ENCODE measurements at regions not wholly inside any gene's neighbourhood (a gene's known extent, or its start where the extent isn't known, plus 50 kb on each side); places are given as distances from the start of the nearest gene placed in this dataset.

DNA sequence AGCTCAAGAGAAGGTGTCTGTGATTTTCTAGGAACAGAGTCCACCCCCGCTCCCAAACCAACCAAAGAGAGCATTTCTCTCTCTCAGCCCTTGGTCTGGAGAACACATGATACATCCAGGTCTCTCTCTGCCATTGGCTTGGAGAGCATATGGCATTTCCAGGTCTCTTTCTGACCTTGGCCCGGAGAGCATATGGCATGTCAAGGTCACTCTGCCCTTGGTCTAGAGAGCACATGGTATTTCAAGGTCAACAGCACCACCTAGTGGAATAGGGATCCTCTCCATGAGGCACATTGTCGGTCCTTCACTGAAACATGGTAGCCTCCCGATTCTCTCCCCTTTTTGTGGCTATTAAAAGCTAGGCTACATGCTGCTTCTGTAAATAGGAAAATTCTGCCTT, 437.7 kb upstream of the OLFM3 start:
- Histone ChIP-seq H3K9me3 (ENCODE audit: low read length) (no peaks in the 10 kb centered on the region), H3K27ac (ENCODE audit: low read depth, low read length, poor library complexity, severe bottlenecking) (no peak overlapping the region), H3K4me3 (ENCODE audit: low read depth, low read length, poor library complexity, severe bottlenecking) (no peak overlapping the region), H4K20me1 (ENCODE audit: insufficient read depth, low read length) (no peaks in the 10 kb centered on the region), H3K36me3 (ENCODE audit: insufficient read depth, low read length) (no peaks in the 10 kb centered on the region), H3K9me2 (ENCODE audit: insufficient read depth, low read length) (no peaks in the 10 kb centered on the region), H3K79me2 (ENCODE audit: insufficient read depth, low read depth, low read length) (no peaks in the 10 kb centered on the region), H2AFZ (ENCODE audit: low read length) (peak overlapping the region; percentile 60; the same call in 1 of the 2 replicates), H3K4me2 (ENCODE audit: low read length) (no peak overlapping the region), H3K4me1 (ENCODE audit: insufficient read depth, low read length, poor library complexity, severe bottlenecking) (no peaks in the 10 kb centered on the region)
- BruUV-seq (replicated peaks) = no TSS peak
- peak; percentile 58 for DNase-seq (ENCODE audit: low spot score)
- ChIA-PET POLR2A (no interaction called here), CTCF (ENCODE audit: unreplicated experiment) (no interaction called here)
- intact Hi-C loops (cut with micrococcal nuclease; ENCODE audit: unreplicated experiment) = loop anchor here (5.0 kb wide), 2 partner anchors 667 to 912 kb away; no protein-coding TSS in a partner anchor
- TF ChIP-seq EZH2phosphoT487 (IDR thresholded peaks at IDR 0.05; ENCODE audit: borderline replicate concordance, low read depth, low read length) = no peak
- TF ChIP-seq, protein P1, sequence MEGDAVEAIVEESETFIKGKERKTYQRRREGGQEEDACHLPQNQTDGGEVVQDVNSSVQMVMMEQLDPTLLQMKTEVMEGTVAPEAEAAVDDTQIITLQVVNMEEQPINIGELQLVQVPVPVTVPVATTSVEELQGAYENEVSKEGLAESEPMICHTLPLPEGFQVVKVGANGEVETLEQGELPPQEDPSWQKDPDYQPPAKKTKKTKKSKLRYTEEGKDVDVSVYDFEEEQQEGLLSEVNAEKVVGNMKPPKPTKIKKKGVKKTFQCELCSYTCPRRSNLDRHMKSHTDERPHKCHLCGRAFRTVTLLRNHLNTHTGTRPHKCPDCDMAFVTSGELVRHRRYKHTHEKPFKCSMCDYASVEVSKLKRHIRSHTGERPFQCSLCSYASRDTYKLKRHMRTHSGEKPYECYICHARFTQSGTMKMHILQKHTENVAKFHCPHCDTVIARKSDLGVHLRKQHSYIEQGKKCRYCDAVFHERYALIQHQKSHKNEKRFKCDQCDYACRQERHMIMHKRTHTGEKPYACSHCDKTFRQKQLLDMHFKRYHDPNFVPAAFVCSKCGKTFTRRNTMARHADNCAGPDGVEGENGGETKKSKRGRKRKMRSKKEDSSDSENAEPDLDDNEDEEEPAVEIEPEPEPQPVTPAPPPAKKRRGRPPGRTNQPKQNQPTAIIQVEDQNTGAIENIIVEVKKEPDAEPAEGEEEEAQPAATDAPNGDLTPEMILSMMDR (conservative IDR thresholded peaks at IDR 0.05; ENCODE audit: low read length) = peak; percentile 77

DNA sequence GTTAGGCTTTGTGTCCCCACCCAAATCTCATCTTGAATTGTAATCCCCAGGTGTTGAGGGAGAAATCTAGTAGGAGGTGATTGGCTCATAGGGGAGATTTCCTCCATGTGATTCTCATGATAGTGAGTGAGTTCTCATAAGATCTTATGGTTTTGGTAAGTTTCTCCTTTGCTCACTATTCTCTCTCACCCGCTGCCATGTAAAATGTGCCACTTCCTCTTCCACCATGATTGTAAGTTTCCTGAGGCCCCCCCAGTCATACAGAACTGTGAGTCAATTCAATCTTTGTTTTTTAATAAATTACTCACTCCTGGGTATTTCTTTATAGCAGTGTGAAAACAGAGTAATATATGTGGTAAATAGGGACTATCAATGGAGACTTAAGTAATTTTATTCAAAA, 434.5 kb upstream of the OLFM3 start:
- TF ChIP-seq, protein P1 (conservative IDR thresholded peaks at IDR 0.05; ENCODE audit: low read length) = no peak
- no peak for TF ChIP-seq EZH2phosphoT487 (IDR thresholded peaks at IDR 0.05; ENCODE audit: borderline replicate concordance, low read depth, low read length)
- Histone ChIP-seq H3K9me3 (ENCODE audit: low read length) (no peaks in the 10 kb centered on the region), H4K20me1 (ENCODE audit: insufficient read depth, low read length) (no peaks in the 10 kb centered on the region), H3K4me1 (ENCODE audit: insufficient read depth, low read length, poor library complexity, severe bottlenecking) (no peaks in the 10 kb centered on the region), H3K27ac (ENCODE audit: low read depth, low read length, poor library complexity, severe bottlenecking) (no peak overlapping the region), H2AFZ (ENCODE audit: low read length) (no peak overlapping the region), H3K36me3 (ENCODE audit: insufficient read depth, low read length) (no peaks in the 10 kb centered on the region), H3K4me2 (ENCODE audit: low read length) (no peak overlapping the region), H3K9me2 (ENCODE audit: insufficient read depth, low read length) (no peaks in the 10 kb centered on the region), H3K79me2 (ENCODE audit: insufficient read depth, low read depth, low read length) (no peaks in the 10 kb centered on the region), H3K4me3 (ENCODE audit: low read depth, low read length, poor library complexity, severe bottlenecking) (no peak overlapping the region)
- no peak for DNase-seq (ENCODE audit: low spot score)
- BruUV-seq (replicated peaks) = no TSS peak
- CTCF ChIA-PET (ENCODE audit: unreplicated experiment) = no interaction called here
- intact Hi-C loops (cut with micrococcal nuclease; ENCODE audit: unreplicated experiment) = loop anchor here (5.0 kb wide), 2 partner anchors 664 to 909 kb away; no protein-coding TSS in a partner anchor
- POLR2A ChIA-PET = no interaction called here

DNA sequence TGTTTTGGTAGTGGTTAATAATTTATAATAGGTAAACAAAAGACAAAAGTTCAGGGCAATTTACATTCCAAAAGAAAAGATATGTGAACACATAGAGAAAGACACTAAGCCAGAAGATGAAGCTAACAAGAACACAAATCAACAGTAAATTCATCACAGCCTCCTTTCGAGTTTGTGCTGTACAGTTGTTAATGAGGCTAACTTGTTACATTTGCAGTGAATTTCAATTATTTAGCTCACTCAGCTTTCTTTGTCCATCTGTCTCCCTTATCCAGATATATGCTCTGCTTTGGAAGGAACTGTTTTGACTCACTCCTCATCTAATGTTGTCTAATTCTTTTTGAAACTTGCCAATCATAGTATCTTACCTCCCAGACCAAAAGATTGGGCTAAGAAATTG, 423.3 kb upstream of the OLFM3 start:
- no peak overlapping the region for H3K4me2 ChIP-seq (ENCODE audit: low read length)
- intact Hi-C loops (cut with micrococcal nuclease; ENCODE audit: unreplicated experiment) = no loop called here
- H3K27ac ChIP-seq (ENCODE audit: low read depth, low read length, poor library complexity, severe bottlenecking) = no peak overlapping the region
- no TSS peak for BruUV-seq (replicated peaks)
- H3K36me3 ChIP-seq (ENCODE audit: insufficient read depth, low read length) = no peaks in the 10 kb centered on the region
- no peaks in the 10 kb centered on the region for H3K79me2 ChIP-seq (ENCODE audit: insufficient read depth, low read depth, low read length)
- H3K9me2 ChIP-seq (ENCODE audit: insufficient read depth, low read length) = no peaks in the 10 kb centered on the region
- CTCF ChIA-PET (ENCODE audit: unreplicated experiment) = no interaction called here
- H3K9me3 ChIP-seq (ENCODE audit: low read length) = no peaks in the 10 kb centered on the region
- no peak for TF ChIP-seq EZH2phosphoT487 (IDR thresholded peaks at IDR 0.05; ENCODE audit: borderline replicate concordance, low read depth, low read length)
- TF ChIP-seq, protein P1 (conservative IDR thresholded peaks at IDR 0.05; ENCODE audit: low read length) = no peak
- H3K4me3 ChIP-seq (ENCODE audit: low read depth, low read length, poor library complexity, severe bottlenecking) = no peak overlapping the region
- no peaks in the 10 kb centered on the region for H4K20me1 ChIP-seq (ENCODE audit: insufficient read depth, low read length)
- DNase-seq (ENCODE audit: low spot score) = no peak
- no peaks in the 10 kb centered on the region for H3K4me1 ChIP-seq (ENCODE audit: insufficient read depth, low read length, poor library complexity, severe bottlenecking)
- no peak overlapping the region for H2AFZ ChIP-seq (ENCODE audit: low read length)
- POLR2A ChIA-PET = no interaction called here
